ENCODE measurements at regions not wholly inside any gene's neighbourhood (a gene's known extent, or its start where the extent isn't known, plus 50 kb on each side); places are given as distances from the start of the nearest gene placed in this dataset.

- no peak overlapping the region for H3K23ac ChIP-seq (ENCODE audit: low read depth, low read length)
- H2BK5ac ChIP-seq (ENCODE audit: low read depth, low read length, poor library complexity, severe bottlenecking): no peak overlapping the region
- H3K36me3 ChIP-seq (ENCODE audit: control insufficient read depth, insufficient read depth, low read length): no peaks in the 10 kb centered on the region
- DNase-seq (no peak), ATAC-seq (ENCODE audit: low read depth) (no peak)
- ChIA-PET POLR2A (ENCODE audit: unreplicated experiment) (no interaction called here), CTCF (no interaction called here)
- WGBS, 2 experiments (ENCODE audit: extremely low coverage in 2 of 2, insufficient read length in 1 of 2): no CpG with 5 or more reads among the region's 3 CpGs
- BruUV-seq (replicated peaks): no TSS peak
- H3K9ac ChIP-seq (ENCODE audit: low read depth, low read length): no peak overlapping the region
- H2AK9ac ChIP-seq (replicated peaks; ENCODE audit: low read depth, low read length, poor library complexity): no peak overlapping the region
- H4K8ac ChIP-seq (ENCODE audit: low read depth in 2 of 2, low read length in 2 of 2): no peak overlapping the region
- H3K79me1 ChIP-seq (ENCODE audit: low read depth in 1 of 2, low read length in 2 of 2): no peaks in the 10 kb centered on the region
- no peaks in the 10 kb centered on the region for H3K9me1 ChIP-seq (ENCODE audit: insufficient read depth, low read length)
- H3K56ac ChIP-seq (ENCODE audit: extremely low read depth, insufficient read depth, low read length): no peak overlapping the region
- intact Hi-C loops (cut with micrococcal nuclease): no loop called here
- H3K4ac ChIP-seq (ENCODE audit: low read depth, low read length): no peak overlapping the region
- H3K14ac ChIP-seq (replicated peaks; ENCODE audit: low read depth, low read length): no peak overlapping the region
- H4K91ac ChIP-seq (ENCODE audit: insufficient read depth, low read depth, low read length): no peak overlapping the region
- H3K4me1 ChIP-seq (ENCODE audit: control insufficient read depth, insufficient read depth, low read length): no peaks in the 10 kb centered on the region
- no peak overlapping the region for H3K27ac ChIP-seq (ENCODE audit: insufficient read depth, low read length)
- H2BK120ac ChIP-seq (ENCODE audit: low read depth, low read length): no peak overlapping the region
- no peak overlapping the region for H2AK5ac ChIP-seq (ENCODE audit: low read depth, low read length)
- no peak overlapping the region for H3K18ac ChIP-seq (ENCODE audit: low read depth, low read length)
- no peak for TF ChIP-seq RFX5 (IDR thresholded peaks at IDR 0.05; ENCODE audit: low read depth, low read length)
- no peak for TF ChIP-seq ELK1 (IDR thresholded peaks at IDR 0.05; ENCODE audit: borderline replicate concordance, low read depth, low read length)
- TF ChIP-seq CEBPB (IDR thresholded peaks at IDR 0.05; ENCODE audit: low read depth, low read length): no peak
- no peak for TF ChIP-seq POLR2A (IDR thresholded peaks at IDR 0.05; ENCODE audit: low read depth, low read length)
- no peak for TF ChIP-seq NFE2L2 (IDR thresholded peaks at IDR 0.05; ENCODE audit: low read depth, low read length)
- no peak for TF ChIP-seq RAD21 (IDR thresholded peaks at IDR 0.05; ENCODE audit: low read length)
- TF ChIP-seq USF2 (IDR thresholded peaks at IDR 0.05; ENCODE audit: low read depth, low read length): no peak
- TF ChIP-seq CHD1 (IDR thresholded peaks at IDR 0.05; ENCODE audit: low read depth, low read length): no peak
- no peak for TF ChIP-seq MAFK (IDR thresholded peaks at IDR 0.05; ENCODE audit: low read depth, low read length)
- TF ChIP-seq MXI1 (IDR thresholded peaks at IDR 0.05; ENCODE audit: borderline replicate concordance, low read depth, low read length): no peak
- TF ChIP-seq FOS (IDR thresholded peaks at IDR 0.05; ENCODE audit: low read depth, low read length): no peak
- TF ChIP-seq SMC3 (IDR thresholded peaks at IDR 0.05; ENCODE audit: low read depth, low read length): no peak
- TF ChIP-seq MAZ (IDR thresholded peaks at IDR 0.05; ENCODE audit: borderline replicate concordance, low read depth, low read length): no peak
- TF ChIP-seq RCOR1 (IDR thresholded peaks at IDR 0.05; ENCODE audit: insufficient replicate concordance, low read length): no peak
- H2BK20ac ChIP-seq (ENCODE audit: low read depth, low read length): no peak overlapping the region
- dilution Hi-C loops (cut with HindIII; ENCODE audit: low sequenced_read_pairs, unreplicated experiment): no loop called here
- no peak overlapping the region for H2BK15ac ChIP-seq (ENCODE audit: low read depth, low read length)
- peaks cover 11% of the 10 kb centered on the region for H3K27me3 ChIP-seq (ENCODE audit: control insufficient read depth, insufficient read depth, low read length)
- in situ Hi-C loops (cut with MboI; ENCODE audit: low sequenced_read_pairs): no loop called here
- no peaks in the 10 kb centered on the region for H3K9me3 ChIP-seq (ENCODE audit: control insufficient read depth, insufficient read depth, low read length)
- no peak overlapping the region for H3K4me3 ChIP-seq (ENCODE audit: insufficient read depth, low read depth, low read length)
- H4K5ac ChIP-seq (ENCODE audit: low read depth, low read length): no peak overlapping the region
- no peak overlapping the region for H2AFZ ChIP-seq (replicated peaks; ENCODE audit: low read length, poor library complexity)
- no peak overlapping the region for H3K4me2 ChIP-seq (ENCODE audit: low read depth, low read length)
- no peaks in the 10 kb centered on the region for H4K20me1 ChIP-seq (ENCODE audit: insufficient read depth, low read length)
Measured at GRCh38 chr6:131353106-131353505, 217.8 kb downstream of the AKAP7 start.
